ENCODE measurements at regions not wholly inside any gene's neighbourhood (a gene's known extent, or its start where the extent isn't known, plus 50 kb on each side); places are given as distances from the start of the nearest gene placed in this dataset.
"Not testable (repeated sequence)": the region's sequence is repeated elsewhere in the genome, so short reads cannot be mapped to it uniquely, and the experiment has no call there.

DNA sequence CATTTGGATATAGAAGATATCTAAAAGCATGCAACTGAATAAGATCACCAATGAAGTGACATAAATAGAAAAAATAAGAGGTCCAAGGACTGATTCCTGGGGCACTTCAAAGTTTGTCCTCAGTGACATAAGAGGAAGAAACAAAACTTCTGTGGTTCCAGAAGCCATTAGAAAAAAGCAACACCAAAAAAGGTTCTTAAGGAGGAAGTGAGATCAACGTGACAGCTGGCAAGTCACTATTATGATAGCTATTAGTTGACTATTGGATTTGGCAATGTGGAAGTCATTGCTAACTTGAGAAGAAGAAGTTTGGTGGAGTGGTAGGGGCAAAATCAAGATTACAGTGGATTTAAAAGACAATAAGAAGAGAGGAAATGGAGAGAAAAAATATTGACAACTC lies 1098.3 kb downstream of the NAALADL2 start:
- no peak for DNase-seq (ENCODE audit: low read depth in 2 of 2)
- TF ChIP-seq, protein P1, sequence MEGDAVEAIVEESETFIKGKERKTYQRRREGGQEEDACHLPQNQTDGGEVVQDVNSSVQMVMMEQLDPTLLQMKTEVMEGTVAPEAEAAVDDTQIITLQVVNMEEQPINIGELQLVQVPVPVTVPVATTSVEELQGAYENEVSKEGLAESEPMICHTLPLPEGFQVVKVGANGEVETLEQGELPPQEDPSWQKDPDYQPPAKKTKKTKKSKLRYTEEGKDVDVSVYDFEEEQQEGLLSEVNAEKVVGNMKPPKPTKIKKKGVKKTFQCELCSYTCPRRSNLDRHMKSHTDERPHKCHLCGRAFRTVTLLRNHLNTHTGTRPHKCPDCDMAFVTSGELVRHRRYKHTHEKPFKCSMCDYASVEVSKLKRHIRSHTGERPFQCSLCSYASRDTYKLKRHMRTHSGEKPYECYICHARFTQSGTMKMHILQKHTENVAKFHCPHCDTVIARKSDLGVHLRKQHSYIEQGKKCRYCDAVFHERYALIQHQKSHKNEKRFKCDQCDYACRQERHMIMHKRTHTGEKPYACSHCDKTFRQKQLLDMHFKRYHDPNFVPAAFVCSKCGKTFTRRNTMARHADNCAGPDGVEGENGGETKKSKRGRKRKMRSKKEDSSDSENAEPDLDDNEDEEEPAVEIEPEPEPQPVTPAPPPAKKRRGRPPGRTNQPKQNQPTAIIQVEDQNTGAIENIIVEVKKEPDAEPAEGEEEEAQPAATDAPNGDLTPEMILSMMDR (IDR thresholded peaks at IDR 0.05; ENCODE audit: low read depth, low read length): no peak
- H3K4me3 ChIP-seq (replicated peaks in 1 of 2; ENCODE audit: low read depth in 2 of 2, low read length in 2 of 2): no peak overlapping the region

DNA sequence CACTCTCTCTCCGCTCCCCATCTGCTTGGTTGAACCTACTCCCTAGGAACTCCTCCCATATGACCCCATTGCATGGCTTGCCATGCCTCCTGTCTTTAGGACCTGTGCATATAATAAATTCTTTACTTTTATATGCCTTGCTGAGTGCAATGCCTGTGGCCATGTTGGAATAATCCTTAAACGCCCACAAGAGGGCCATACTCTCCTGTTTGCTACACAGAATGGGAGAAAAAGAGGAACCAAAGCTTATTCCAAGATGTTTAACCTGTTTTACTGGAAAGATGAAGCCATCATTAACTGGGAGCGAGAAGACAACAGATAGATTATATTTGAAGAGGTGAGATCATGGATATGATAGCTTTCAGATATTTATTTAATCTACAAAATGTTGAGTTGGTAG lies 1097.8 kb downstream of the NAALADL2 start:
- H3K4me3 ChIP-seq (replicated peaks in 1 of 2; ENCODE audit: low read depth in 2 of 2, low read length in 2 of 2): no peak overlapping the region
- peak in 1 of 2 donors; percentile 7 for DNase-seq (ENCODE audit: low read depth in 2 of 2)

DNA sequence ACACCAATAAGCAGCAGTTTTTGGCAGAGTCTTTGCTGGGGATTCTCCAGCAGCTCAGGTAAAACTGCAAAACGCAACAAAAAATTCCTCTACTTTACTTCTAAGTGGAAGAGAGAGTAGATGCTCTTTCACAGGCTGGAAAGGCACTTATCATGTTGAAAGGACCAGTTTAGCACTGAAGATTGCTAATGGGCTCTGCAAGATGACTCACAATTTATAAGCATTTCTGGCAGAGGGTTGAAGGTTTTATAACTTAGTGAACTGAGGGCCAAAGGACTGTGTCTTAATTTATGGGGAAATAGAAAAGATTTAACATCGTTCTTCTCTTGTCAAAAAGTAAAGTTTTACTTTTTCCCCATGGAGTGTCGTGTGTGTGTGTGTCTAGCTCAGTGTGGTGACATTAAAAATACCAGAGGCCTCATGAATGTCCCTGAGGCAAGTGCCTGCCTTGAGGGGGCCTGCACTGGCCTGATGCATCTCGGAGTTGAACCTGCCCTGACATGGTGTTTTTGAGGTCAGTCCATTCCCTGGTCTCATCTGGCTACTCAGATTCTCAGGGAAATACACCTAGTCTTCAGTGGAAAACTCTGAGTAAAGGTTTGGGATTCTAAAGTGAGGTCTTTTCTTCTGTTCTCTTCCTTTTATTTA lies 1092.0 kb downstream of the NAALADL2 start:
- peak in 1 of 2 donors; percentile 18 for DNase-seq (ENCODE audit: low read depth in 2 of 2)
- TF ChIP-seq, protein P1 (IDR thresholded peaks at IDR 0.05; ENCODE audit: low read depth, low read length): no peak
- H3K4me3 ChIP-seq (replicated peaks in 1 of 2; ENCODE audit: low read depth in 2 of 2, low read length in 2 of 2): no peak overlapping the region

More for the DNA sequence above, 1097.8 kb downstream of the NAALADL2 start:
- TF ChIP-seq, protein P1 (IDR thresholded peaks at IDR 0.05; ENCODE audit: low read depth, low read length): no peak

DNA sequence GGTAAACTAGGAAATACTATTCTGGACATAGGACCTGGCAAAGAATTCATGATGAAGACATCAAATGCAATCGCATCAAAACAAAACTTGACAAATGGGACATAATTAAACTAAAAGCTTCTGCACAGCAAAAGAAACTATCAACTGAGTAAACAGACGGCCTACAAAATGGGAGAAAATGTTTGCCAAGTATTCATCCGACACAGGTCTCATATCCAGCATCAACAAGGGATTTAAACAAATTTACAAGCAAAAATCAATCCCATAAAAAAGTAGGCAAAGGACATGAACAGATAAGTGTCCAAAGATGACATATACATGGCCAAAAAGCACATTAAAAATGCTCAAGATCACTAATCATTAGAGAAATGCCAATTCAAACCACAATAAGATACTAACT lies 1088.9 kb downstream of the NAALADL2 start:
- DNase-seq (ENCODE audit: low read depth in 2 of 2): no peak
- TF ChIP-seq, protein P1 (IDR thresholded peaks at IDR 0.05; ENCODE audit: low read depth, low read length): no peak
- no peak overlapping the region for H3K4me3 ChIP-seq (replicated peaks in 1 of 2; ENCODE audit: low read depth in 2 of 2, low read length in 2 of 2)

DNA sequence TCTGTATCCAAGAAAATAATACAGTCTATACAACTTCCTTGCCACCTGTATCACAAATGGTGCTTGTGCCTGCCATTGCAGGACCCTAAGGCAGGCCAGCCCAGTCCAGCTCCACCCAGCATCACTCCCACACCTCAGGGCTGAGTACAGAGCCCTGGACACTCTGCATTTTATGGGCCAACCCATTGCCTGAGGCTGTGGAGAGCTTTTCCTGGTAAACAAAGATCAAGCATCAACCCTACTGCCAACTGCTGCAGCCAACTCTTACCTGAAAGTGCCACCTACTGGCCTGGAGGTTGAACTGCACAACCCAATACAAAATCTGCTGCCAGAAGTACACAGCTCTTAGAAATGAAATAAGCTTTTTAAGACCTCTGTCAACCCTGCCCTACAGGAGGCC lies 1082.2 kb downstream of the NAALADL2 start:
- TF ChIP-seq, protein P1 (IDR thresholded peaks at IDR 0.05; ENCODE audit: low read depth, low read length): peak; percentile 46
- DNase-seq (ENCODE audit: low read depth in 2 of 2): peak; percentile 10 to 21
- no peak overlapping the region for H3K4me3 ChIP-seq (replicated peaks in 1 of 2; ENCODE audit: low read depth in 2 of 2, low read length in 2 of 2)

DNA sequence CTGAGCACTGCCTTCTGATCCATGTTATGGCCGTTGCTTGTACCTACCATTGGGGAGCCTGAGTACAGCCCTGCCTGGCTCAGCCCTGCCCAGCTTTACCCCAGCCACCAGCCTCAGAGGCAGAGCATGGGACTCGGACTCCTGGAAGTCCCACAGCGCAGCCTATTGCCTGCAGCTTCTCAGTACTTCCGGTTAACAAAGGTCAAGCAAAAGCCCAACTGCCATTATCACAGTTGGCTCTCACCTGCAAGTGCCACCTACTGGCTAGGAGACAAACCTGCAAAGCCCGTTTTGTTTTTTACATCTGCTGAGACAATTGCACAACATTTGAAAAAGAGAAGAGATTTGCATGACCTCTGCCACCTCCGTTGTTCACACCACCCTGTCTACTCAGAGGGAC lies 1081.7 kb downstream of the NAALADL2 start:
- no peak for DNase-seq (ENCODE audit: low read depth in 2 of 2)
- no peak overlapping the region for H3K4me3 ChIP-seq (replicated peaks in 1 of 2; ENCODE audit: low read depth in 2 of 2, low read length in 2 of 2)
- TF ChIP-seq, protein P1 (IDR thresholded peaks at IDR 0.05; ENCODE audit: low read depth, low read length): peak; percentile 16

DNA sequence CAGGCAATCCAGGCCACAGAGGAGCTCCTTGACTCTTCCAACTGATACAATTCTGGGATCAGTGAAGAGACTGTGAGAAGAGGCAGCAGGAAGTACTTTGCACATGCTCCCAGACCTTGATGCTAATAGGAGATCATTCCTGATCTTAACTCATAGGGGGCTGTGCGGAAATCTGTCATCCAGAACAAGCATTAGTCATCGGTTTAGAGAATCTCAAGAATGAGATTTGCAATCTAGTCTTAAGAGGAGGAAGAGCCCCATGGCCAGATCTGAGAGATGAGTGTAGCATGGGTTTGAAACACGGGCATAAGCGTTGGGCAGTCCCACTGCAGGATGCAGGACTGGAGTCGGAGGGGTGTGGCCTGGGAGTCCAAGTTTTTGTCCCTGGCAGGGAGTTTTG lies 1081.1 kb downstream of the NAALADL2 start:
- TF ChIP-seq, protein P1 (IDR thresholded peaks at IDR 0.05; ENCODE audit: low read depth, low read length): no peak
- H3K4me3 ChIP-seq (replicated peaks in 1 of 2; ENCODE audit: low read depth in 2 of 2, low read length in 2 of 2): no peak overlapping the region
- DNase-seq (ENCODE audit: low read depth in 2 of 2): peak in 1 of 2 donors; percentile 62

DNA sequence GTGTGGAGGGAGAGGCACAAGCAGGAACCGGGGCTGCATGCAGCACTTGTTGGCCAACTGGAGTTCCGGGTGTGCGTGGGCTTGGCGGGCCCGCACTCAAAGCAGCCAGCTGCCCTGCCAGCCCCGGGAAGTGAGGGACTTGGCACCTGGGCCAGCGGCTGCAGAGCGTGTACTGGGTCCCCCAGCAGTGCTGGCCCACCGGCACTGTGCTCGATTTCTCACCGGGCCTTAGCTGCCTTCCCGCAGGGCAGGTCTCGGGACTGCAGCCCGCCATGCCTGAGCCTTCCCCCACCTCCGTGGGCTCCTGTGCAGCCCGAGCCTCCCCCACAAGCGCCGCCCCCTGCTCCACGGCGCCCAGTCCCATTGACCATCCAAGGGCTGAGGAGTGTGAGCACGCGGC lies 1078.2 kb downstream of the NAALADL2 start:
- H3K4me3 ChIP-seq (replicated peaks in 1 of 2; ENCODE audit: low read depth in 2 of 2, low read length in 2 of 2): not testable (repeated sequence)

More for the DNA sequence above, 1078.2 kb downstream of the NAALADL2 start:
- not testable (repeated sequence) for DNase-seq (ENCODE audit: low read depth in 2 of 2)

Data from cardiac fibroblast (primary cell).